PC-3 (cell line): ENCODE measurements at regions not wholly inside any gene's neighbourhood (a gene's known extent, or its start where the extent isn't known, plus 50 kb on each side); places are given as distances from the start of the nearest gene placed in this dataset.

Experiments
- EZH2 ChIP-seq: fragments of 300-600 bp; sonication (generic); IDR thresholded peaks from one replicate; pipeline ENCODE4 v1.6.1; 2017; ENCODE audit warnings: antibody characterized with exemption, mild to moderate bottlenecking, low read length; ENCODE audit not compliant: unreplicated experiment
- EZH2phosphoT487 ChIP-seq: fragments of 300-600 bp; sonication (generic); IDR thresholded peaks from 2 replicates; pipeline ENCODE4 v1.6.1; 2018; ENCODE audit warnings: mild to moderate bottlenecking, antibody characterized with exemption, low read length, borderline replicate concordance
- TF ChIP-seq, protein P1 (sequence below): fragments of 300-600 bp; sonication (generic); conservative IDR thresholded peaks from 2 replicates; pipeline ENCODE4 v1.5.1; 2017; ENCODE audit warnings: antibody characterized with exemption, low read depth, mild to moderate bottlenecking, low read length

DNA sequence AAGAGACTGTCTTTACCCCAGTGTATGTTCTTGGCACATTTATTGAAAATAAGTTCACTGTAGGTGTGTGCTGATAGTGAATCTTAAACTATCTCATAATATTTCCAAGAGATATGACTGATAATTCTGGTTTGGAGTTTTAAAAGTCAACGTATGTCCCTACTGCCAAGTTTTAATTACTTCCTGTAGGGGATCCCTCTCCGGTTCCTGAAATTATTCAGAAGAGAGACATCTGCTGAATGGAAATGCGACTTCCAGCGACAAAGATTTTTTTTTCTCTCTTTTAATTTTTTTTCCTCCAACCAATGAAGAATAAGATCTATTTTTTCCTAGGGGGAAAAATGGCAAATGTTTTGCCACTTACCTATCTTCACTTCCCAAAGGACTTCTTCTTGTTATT, 498.9 kb upstream of the TGFBR2 start:
- TF ChIP-seq EZH2 (no peak), EZH2phosphoT487 (no peak)
- TF ChIP-seq, protein P1, sequence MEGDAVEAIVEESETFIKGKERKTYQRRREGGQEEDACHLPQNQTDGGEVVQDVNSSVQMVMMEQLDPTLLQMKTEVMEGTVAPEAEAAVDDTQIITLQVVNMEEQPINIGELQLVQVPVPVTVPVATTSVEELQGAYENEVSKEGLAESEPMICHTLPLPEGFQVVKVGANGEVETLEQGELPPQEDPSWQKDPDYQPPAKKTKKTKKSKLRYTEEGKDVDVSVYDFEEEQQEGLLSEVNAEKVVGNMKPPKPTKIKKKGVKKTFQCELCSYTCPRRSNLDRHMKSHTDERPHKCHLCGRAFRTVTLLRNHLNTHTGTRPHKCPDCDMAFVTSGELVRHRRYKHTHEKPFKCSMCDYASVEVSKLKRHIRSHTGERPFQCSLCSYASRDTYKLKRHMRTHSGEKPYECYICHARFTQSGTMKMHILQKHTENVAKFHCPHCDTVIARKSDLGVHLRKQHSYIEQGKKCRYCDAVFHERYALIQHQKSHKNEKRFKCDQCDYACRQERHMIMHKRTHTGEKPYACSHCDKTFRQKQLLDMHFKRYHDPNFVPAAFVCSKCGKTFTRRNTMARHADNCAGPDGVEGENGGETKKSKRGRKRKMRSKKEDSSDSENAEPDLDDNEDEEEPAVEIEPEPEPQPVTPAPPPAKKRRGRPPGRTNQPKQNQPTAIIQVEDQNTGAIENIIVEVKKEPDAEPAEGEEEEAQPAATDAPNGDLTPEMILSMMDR = no peak
